SK-N-SH (cell line): ENCODE measurements at regions not wholly inside any gene's neighbourhood (a gene's known extent, or its start where the extent isn't known, plus 50 kb on each side); places are given as distances from the start of the nearest gene placed in this dataset.

Experiments used
- CTCF ChIA-PET: fragments of 300-600, 350-600 bp; formaldehyde crosslinking; extraction: SDS; loops from one replicate; lab custom pipeline; 2021; lab: Yijun Ruan, JAX
- POLR2A ChIA-PET: fragments of 350-600 bp; sonication (Branson Sonifier 250); formaldehyde crosslinking; extraction: SDS; loops from one replicate; lab custom pipeline; 2020; ENCODE audit warnings: antibody characterized with exemption, inconsistent platforms; lab: Yijun Ruan, JAX
- DNase-seq: peaks from one replicate; pipeline ENCODE4 v3.0.0; 2012
- H2AFZ ChIP-seq: fragments of 200-600 bp; sonication (generic); 2 replicates; pipeline ENCODE4 v1.8.1; 2016; ENCODE audit warnings: antibody characterized with exemption, mild to moderate bottlenecking, low read depth
- H3F3A ChIP-seq: fragments of 200-600 bp; sonication (generic); replicated peaks from 2 replicates; pipeline ENCODE3; 2016; ENCODE audit warnings: antibody characterized with exemption, mild to moderate bottlenecking; ENCODE audit not compliant: insufficient read depth
- H3K27ac ChIP-seq, 2 experiments: fragments of 200-500 bp in 1 of 2; fragments of 200-600 bp in 1 of 2; sonication (Bioruptor generic) in 1 of 2; sonication (generic), shearing (Covaris generic) in 1 of 2; 2 replicates each; pipeline versions ENCODE4 v1.5.1 to v1.6.1; 2014 to 2016; ENCODE audit warnings: low read depth in 2 of 2, inconsistent platforms in 1 of 2, low read length in 1 of 2, mild to moderate bottlenecking in 1 of 2, mixed read lengths in 1 of 2
- H3K27me3 ChIP-seq: fragments of 200-600 bp; sonication (generic), shearing (Covaris generic); 2 replicates; pipeline ENCODE4 v1.6.1; 2016; ENCODE audit warnings: mixed run types; ENCODE audit not compliant: insufficient read depth
- H3K36me3 ChIP-seq, 2 experiments: fragments of 200-500 bp in 1 of 2; fragments of 200-600 bp in 1 of 2; sonication (Bioruptor generic) in 1 of 2; sonication (generic) in 1 of 2; replicated peaks in 1 of 2; 2 replicates each; pipeline versions ENCODE3 to v1.5.1; 2014 to 2016; ENCODE audit warnings: low read length in 1 of 2, mild to moderate bottlenecking in 1 of 2; ENCODE audit not compliant: insufficient read depth in 2 of 2, control insufficient read depth in 1 of 2
- H3K4me1 ChIP-seq, 2 experiments: fragments of 200-500 bp in 1 of 2; fragments of 200-600 bp in 1 of 2; sonication (Bioruptor generic) in 1 of 2; sonication (generic), shearing (Covaris generic) in 1 of 2; 2 replicates each; pipeline versions ENCODE4 v1.5.1 to v1.6.1; 2014 to 2016; ENCODE audit warnings: low read depth in 1 of 2, low read length in 1 of 2, mixed run types in 1 of 2; ENCODE audit not compliant: insufficient read depth in 2 of 2, control insufficient read depth in 1 of 2
- H3K4me2 ChIP-seq: fragments of 200-600 bp; sonication (generic), shearing (Covaris generic); 2 replicates; pipeline ENCODE4 v1.6.1; 2017; ENCODE audit warnings: mixed run types
- H3K4me3 ChIP-seq, 2 experiments: fragments of 200-500 bp in 1 of 2; fragments of 200-600 bp in 1 of 2; sonication (Bioruptor generic) in 1 of 2; sonication (generic), shearing (Covaris generic) in 1 of 2; 2 replicates each; pipeline versions ENCODE4 v1.5.1 to v1.8.1; 2014 to 2016; ENCODE audit warnings: low read depth in 2 of 2, inconsistent platforms in 1 of 2, low read length in 1 of 2, mild to moderate bottlenecking in 1 of 2, mixed read lengths in 1 of 2, moderate library complexity in 1 of 2
- H3K79me2 ChIP-seq: fragments of 200-600 bp; sonication (generic); 2 replicates; pipeline ENCODE4 v1.8.1; 2017; ENCODE audit warnings: mild to moderate bottlenecking; ENCODE audit not compliant: insufficient read depth
- H3K9ac ChIP-seq: fragments of 200-600 bp; sonication (generic); 2 replicates; pipeline ENCODE4 v1.6.1; 2017; ENCODE audit warnings: mixed run types
- H3K9me2 ChIP-seq: fragments of 200-600 bp; sonication (generic); 2 replicates; pipeline ENCODE4 v1.6.1; 2017; ENCODE audit warnings: mixed run types
- H3K9me3 ChIP-seq: fragments of 200-600 bp; sonication (generic); 2 replicates; pipeline ENCODE4 v1.6.1; 2017; ENCODE audit warnings: mixed run types, mild to moderate bottlenecking, moderate library complexity
- H4K20me1 ChIP-seq: fragments of 200-600 bp; sonication (generic); 2 replicates; pipeline ENCODE4 v1.6.1; 2017; ENCODE audit warnings: mild to moderate bottlenecking, mixed run types; ENCODE audit not compliant: insufficient read depth
- CHD2 ChIP-seq: fragments of 150-350 bp; IDR thresholded peaks from 2 replicates; pipeline ENCODE4 v1.6.1; 2018; ENCODE audit warnings: low read length; ENCODE audit not compliant: partially characterized antibody
- ELF1 ChIP-seq: IDR thresholded peaks from 2 replicates; pipeline ENCODE4 v1.4.0; 2012
- GABPA ChIP-seq: IDR thresholded peaks from 2 replicates; pipeline ENCODE4 v1.4.0; 2012; ENCODE audit warnings: low read depth, mild to moderate bottlenecking
- MEF2A ChIP-seq: IDR thresholded peaks from 2 replicates; pipeline ENCODE4 v1.4.0; 2012; ENCODE audit warnings: low read depth, borderline replicate concordance
- POLR2AphosphoS5 ChIP-seq: IDR thresholded peaks from 2 replicates; pipeline ENCODE4 v1.6.1; 2012; ENCODE audit warnings: low read depth, low read length
- RCOR1 ChIP-seq: fragments of 150-350 bp; IDR thresholded peaks from 2 replicates; pipeline ENCODE4 v1.6.1; 2017; ENCODE audit warnings: antibody characterized with exemption, low read length
- RXRA ChIP-seq: IDR thresholded peaks from 2 replicates; pipeline ENCODE4 v1.4.0; 2012; ENCODE audit warnings: low read depth, mild to moderate bottlenecking, borderline replicate concordance
- TAF1 ChIP-seq: IDR thresholded peaks from 2 replicates; pipeline ENCODE4 v1.6.1; 2012; ENCODE audit warnings: low read depth, mild to moderate bottlenecking, low read length, moderate library complexity, borderline replicate concordance
- TCF12 ChIP-seq: IDR thresholded peaks from 2 replicates; pipeline ENCODE4 v1.4.0; 2012
- TEAD4 ChIP-seq: IDR thresholded peaks from 2 replicates; pipeline ENCODE4 v1.4.0; 2012; ENCODE audit warnings: mild to moderate bottlenecking, borderline replicate concordance; ENCODE audit not compliant: insufficient read depth
- USF2 ChIP-seq: fragments of 150-350 bp; IDR thresholded peaks from 2 replicates; pipeline ENCODE4 v1.6.1; 2017; ENCODE audit warnings: antibody characterized with exemption, low read length, low read depth, borderline replicate concordance
- ZBTB33 ChIP-seq: IDR thresholded peaks from 2 replicates; pipeline ENCODE4 v1.4.0; 2012; ENCODE audit warnings: low read depth, borderline replicate concordance
- WGBS: methylation state at CpG from one replicate; pipeline ENCODE4 v1.1.6; 2017; ENCODE audit warnings: low lambda C conversion rate; 5-methylcytosine and 5-hydroxymethylcytosine counted together
- TF ChIP-seq, protein P1 (sequence below): IDR thresholded peaks from 2 replicates; pipeline ENCODE4 v1.4.0; 2012; ENCODE audit warnings: low read depth
- TF ChIP-seq, protein P2 (sequence below): IDR thresholded peaks from 2 replicates; pipeline ENCODE4 v1.4.0; 2012; ENCODE audit warnings: low read depth, borderline replicate concordance

DNA sequence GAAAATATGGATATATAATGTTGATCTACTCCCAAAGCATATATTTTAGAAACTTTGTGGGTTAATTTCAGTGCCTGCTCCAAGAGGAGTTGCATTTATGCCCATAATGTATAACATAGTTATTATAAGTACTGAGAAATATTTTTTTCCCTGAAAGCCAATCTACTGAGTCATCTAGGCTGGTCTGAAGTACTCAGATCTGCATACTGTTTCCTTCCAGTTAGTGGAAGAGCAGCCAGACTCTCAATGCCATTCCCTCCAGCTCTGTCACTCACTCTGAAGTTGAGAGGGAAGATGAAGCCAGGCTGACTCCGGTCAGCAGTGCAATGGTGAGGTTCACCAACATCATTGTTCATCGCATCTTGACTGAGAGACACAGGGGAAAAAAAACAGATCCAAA lies 505.1 kb downstream of the PPARGC1A start:
- WGBS = 44% methylated on average over 2 of the region's 2 CpGs
- CTCF ChIA-PET = interaction anchor here (0.6 kb wide), 1 partner anchor 638 kb away, joined by 3 read pairs; no protein-coding TSS in a partner anchor
- POLR2A ChIA-PET = no interaction called here

DNA sequence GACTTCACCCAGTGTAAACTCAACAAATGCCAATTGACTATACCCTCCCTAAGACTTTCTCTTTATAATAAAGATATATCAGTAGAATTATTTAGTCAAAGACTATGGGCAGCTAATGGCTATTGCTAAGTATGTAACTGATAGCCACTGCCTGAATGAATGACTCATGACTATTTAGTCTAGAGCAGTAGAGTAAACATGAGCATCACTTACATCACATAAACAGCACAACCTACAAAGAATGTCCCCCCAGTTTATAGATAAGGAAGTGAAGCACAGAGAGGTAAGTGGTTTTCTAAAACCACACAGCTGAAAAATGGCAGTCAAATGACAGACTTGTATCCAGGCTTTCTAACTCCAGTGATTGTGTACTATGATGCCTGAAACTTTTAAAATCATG lies 507.0 kb downstream of the PPARGC1A start:
- H2AFZ ChIP-seq = no peak overlapping the region
- TF ChIP-seq POLR2AphosphoS5 (no peak), CHD2 (no peak), ELF1 (no peak), ZBTB33 (no peak), RXRA (no peak), RCOR1 (no peak), TAF1 (no peak), TEAD4 (no peak), GABPA (no peak)
- TF ChIP-seq, protein P1, sequence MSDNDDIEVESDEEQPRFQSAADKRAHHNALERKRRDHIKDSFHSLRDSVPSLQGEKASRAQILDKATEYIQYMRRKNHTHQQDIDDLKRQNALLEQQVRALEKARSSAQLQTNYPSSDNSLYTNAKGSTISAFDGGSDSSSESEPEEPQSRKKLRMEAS = no peak
- H3K4me3 ChIP-seq = no peak overlapping the region
- H3K36me3 ChIP-seq = no peaks in the 10 kb centered on the region
- no peaks in the 10 kb centered on the region for H3K79me2 ChIP-seq
- DNase-seq = no peak
- ChIA-PET CTCF (no interaction called here), POLR2A (no interaction called here)
- no peaks in the 10 kb centered on the region; the same call in 1 of the 2 replicates for H3K9me3 ChIP-seq
- no peaks in the 10 kb centered on the region for H3K27me3 ChIP-seq
- H3K9ac ChIP-seq = no peak overlapping the region
- no peak overlapping the region for H3K4me2 ChIP-seq
- H3K9me2 ChIP-seq = no peaks in the 10 kb centered on the region
- H3K27ac ChIP-seq = no peak overlapping the region
- H3K4me1 ChIP-seq = no peaks in the 10 kb centered on the region
- no peaks in the 10 kb centered on the region for H3F3A ChIP-seq
- no peaks in the 10 kb centered on the region for H4K20me1 ChIP-seq

More for the DNA sequence above, 505.1 kb downstream of the PPARGC1A start:
- DNase-seq = no peak
- no peak overlapping the region for H3K9ac ChIP-seq
- H3K9me2 ChIP-seq = no peaks in the 10 kb centered on the region
- H2AFZ ChIP-seq = no peak overlapping the region
- no peak overlapping the region for H3K4me2 ChIP-seq
- H3K27ac ChIP-seq = no peak overlapping the region
- no peak overlapping the region for H3K4me3 ChIP-seq
- no peaks in the 10 kb centered on the region; the same call in 1 of the 2 replicates for H3K9me3 ChIP-seq
- H3K36me3 ChIP-seq = no peaks in the 10 kb centered on the region
- H4K20me1 ChIP-seq = no peaks in the 10 kb centered on the region
- TF ChIP-seq, protein P2, sequence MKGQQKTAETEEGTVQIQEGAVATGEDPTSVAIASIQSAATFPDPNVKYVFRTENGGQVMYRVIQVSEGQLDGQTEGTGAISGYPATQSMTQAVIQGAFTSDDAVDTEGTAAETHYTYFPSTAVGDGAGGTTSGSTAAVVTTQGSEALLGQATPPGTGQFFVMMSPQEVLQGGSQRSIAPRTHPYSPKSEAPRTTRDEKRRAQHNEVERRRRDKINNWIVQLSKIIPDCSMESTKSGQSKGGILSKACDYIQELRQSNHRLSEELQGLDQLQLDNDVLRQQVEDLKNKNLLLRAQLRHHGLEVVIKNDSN = no peak
- TF ChIP-seq TEAD4 (no peak), TCF12 (no peak), ELF1 (no peak), USF2 (no peak), MEF2A (no peak), RXRA (no peak)
- H3K27me3 ChIP-seq = no peaks in the 10 kb centered on the region
- H3K79me2 ChIP-seq = no peaks in the 10 kb centered on the region
- H3F3A ChIP-seq = no peaks in the 10 kb centered on the region
- no peaks in the 10 kb centered on the region for H3K4me1 ChIP-seq
